ENCODE measurements at regions not wholly inside any gene's neighbourhood (a gene's known extent, or its start where the extent isn't known, plus 50 kb on each side); places are given as distances from the start of the nearest gene placed in this dataset.

DNA sequence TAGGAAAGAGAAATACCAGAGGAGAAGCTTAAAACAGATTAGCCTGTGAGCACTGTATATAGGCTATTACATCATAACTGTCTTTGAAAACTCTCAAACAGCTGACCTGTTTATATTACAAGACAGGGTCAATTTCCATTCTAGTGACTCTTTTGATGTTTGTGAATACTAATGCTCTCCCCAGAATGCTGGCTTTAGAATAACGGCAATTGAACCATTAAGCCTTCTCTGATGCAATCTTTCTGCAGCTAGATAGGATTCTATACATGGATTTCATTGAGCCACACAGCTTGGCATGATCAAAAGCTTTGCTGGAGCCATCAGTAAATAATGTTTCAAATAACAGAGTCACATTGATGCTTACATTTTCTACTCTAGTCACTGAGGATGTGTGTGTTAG lies 122.7 kb upstream of the FAT3 start:
- Histone ChIP-seq H4K20me1 (ENCODE audit: insufficient read depth, low read length) (no peaks in the 10 kb centered on the region), H2AK9ac (replicated peaks; ENCODE audit: low read depth, low read length, poor library complexity) (no peak overlapping the region), H4K5ac (ENCODE audit: low read depth, low read length) (no peak overlapping the region), H3K56ac (ENCODE audit: extremely low read depth, insufficient read depth, low read length) (no peak overlapping the region), H3K27me3 (ENCODE audit: control insufficient read depth, insufficient read depth, low read length) (no peaks in the 10 kb centered on the region), H3K4ac (ENCODE audit: low read depth, low read length) (no peak overlapping the region), H3K4me1 (ENCODE audit: control insufficient read depth, insufficient read depth, low read length) (no peaks in the 10 kb centered on the region), H3K18ac (ENCODE audit: low read depth, low read length) (no peak overlapping the region), H4K91ac (ENCODE audit: insufficient read depth, low read depth, low read length) (no peak overlapping the region), H2BK15ac (ENCODE audit: low read depth, low read length) (no peak overlapping the region), H2BK5ac (ENCODE audit: low read depth, low read length, poor library complexity, severe bottlenecking) (no peak overlapping the region), H3K36me3 (ENCODE audit: control insufficient read depth, insufficient read depth, low read length) (no peaks in the 10 kb centered on the region), H3K4me3 (ENCODE audit: insufficient read depth, low read depth, low read length) (no peak overlapping the region), H3K4me2 (ENCODE audit: low read depth, low read length) (no peak overlapping the region), H3K23ac (ENCODE audit: low read depth, low read length) (no peak overlapping the region), H3K27ac (ENCODE audit: insufficient read depth, low read length) (no peak overlapping the region), H2AFZ (replicated peaks; ENCODE audit: low read length, poor library complexity) (no peak overlapping the region), H2AK5ac (ENCODE audit: low read depth, low read length) (no peak overlapping the region), H2BK120ac (ENCODE audit: low read depth, low read length) (no peak overlapping the region), H3K79me1 (ENCODE audit: low read depth in 1 of 2, low read length in 2 of 2) (no peaks in the 10 kb centered on the region), H2BK20ac (ENCODE audit: low read depth, low read length) (no peak overlapping the region), H3K9ac (ENCODE audit: low read depth, low read length) (no peak overlapping the region), H4K8ac (ENCODE audit: low read depth in 2 of 2, low read length in 2 of 2) (no peak overlapping the region), H3K14ac (replicated peaks; ENCODE audit: low read depth, low read length) (no peak overlapping the region), H3K9me3 (ENCODE audit: control insufficient read depth, insufficient read depth, low read length) (no peaks in the 10 kb centered on the region), H3K9me1 (ENCODE audit: insufficient read depth, low read length) (no peaks in the 10 kb centered on the region)
- TF ChIP-seq SMC3 (IDR thresholded peaks at IDR 0.05; ENCODE audit: low read depth, low read length) (no peak), FOS (IDR thresholded peaks at IDR 0.05; ENCODE audit: low read depth, low read length) (no peak), POLR2A (IDR thresholded peaks at IDR 0.05; ENCODE audit: low read depth, low read length) (no peak), RAD21 (IDR thresholded peaks at IDR 0.05; ENCODE audit: low read length) (no peak), MAZ (IDR thresholded peaks at IDR 0.05; ENCODE audit: borderline replicate concordance, low read depth, low read length) (no peak), CHD1 (IDR thresholded peaks at IDR 0.05; ENCODE audit: low read depth, low read length) (no peak), RCOR1 (IDR thresholded peaks at IDR 0.05; ENCODE audit: insufficient replicate concordance, low read length) (no peak)
- TF ChIP-seq, protein P1, sequence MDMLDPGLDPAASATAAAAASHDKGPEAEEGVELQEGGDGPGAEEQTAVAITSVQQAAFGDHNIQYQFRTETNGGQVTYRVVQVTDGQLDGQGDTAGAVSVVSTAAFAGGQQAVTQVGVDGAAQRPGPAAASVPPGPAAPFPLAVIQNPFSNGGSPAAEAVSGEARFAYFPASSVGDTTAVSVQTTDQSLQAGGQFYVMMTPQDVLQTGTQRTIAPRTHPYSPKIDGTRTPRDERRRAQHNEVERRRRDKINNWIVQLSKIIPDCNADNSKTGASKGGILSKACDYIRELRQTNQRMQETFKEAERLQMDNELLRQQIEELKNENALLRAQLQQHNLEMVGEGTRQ (IDR thresholded peaks at IDR 0.05; ENCODE audit: low read depth, low read length): no peak
- no peak for ATAC-seq (ENCODE audit: low read depth)
- no peak for DNase-seq
- dilution Hi-C loops (cut with HindIII; ENCODE audit: low sequenced_read_pairs, unreplicated experiment): no loop called here
- no CpG with 5 or more reads among the region's 1 CpG for WGBS, 2 experiments (ENCODE audit: extremely low coverage in 2 of 2, insufficient read length in 1 of 2)
- ChIA-PET POLR2A (ENCODE audit: unreplicated experiment) (no interaction called here), CTCF (no interaction called here)
- intact Hi-C loops (cut with micrococcal nuclease): no loop called here
- no TSS peak for BruUV-seq (replicated peaks)
- in situ Hi-C loops (cut with MboI; ENCODE audit: low sequenced_read_pairs): no loop called here

Data from IMR-90 (cell line).